ENCODE measurements at regions not wholly inside any gene's neighbourhood (a gene's known extent, or its start where the extent isn't known, plus 50 kb on each side); places are given as distances from the start of the nearest gene placed in this dataset.

DNA sequence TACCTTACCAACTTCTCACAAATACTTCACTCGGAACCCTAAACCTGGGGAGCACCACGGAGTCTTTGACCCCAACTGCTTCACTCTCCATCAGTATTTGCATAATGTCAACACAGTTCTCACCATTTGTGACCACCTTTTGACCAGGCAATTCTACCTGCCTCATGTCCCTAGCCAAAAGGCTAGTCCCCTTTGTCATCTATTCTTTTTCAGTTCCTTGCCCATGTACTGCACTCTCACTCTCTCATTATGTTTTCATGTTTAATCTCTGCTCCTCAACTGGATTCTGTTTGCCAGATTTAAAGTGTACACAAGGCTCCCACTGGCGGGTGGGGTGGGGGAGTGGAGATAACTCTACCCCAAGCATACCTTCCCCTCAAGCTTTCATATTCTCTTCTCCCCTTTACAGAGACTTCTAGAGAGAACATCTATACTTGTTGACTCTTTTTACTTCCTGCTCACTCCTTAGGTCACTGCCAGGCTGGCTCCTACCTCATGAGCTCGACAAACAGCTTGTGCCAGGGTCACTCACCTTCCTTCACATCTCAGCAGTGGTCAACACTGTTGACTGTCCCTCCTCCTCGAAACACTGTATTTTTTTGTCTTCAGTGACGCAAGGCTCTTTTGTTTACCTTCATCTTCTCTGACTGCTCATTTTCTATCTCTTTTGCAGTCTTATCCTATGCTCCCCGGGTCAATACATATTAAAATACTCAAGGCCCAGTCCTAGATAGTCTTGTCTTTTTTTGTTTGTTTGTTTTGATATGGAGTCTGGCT is 88.7 kb upstream of the MAP4K3 start:
- Histone ChIP-seq H3K4me1 (ENCODE audit: low read length) (no peaks in the 10 kb centered on the region), H3K4me2 (ENCODE audit: low read depth, low read length) (no peak overlapping the region), H3K27me3 (replicated peaks; ENCODE audit: insufficient read depth, low read length) (no peaks in the 10 kb centered on the region)

DNA sequence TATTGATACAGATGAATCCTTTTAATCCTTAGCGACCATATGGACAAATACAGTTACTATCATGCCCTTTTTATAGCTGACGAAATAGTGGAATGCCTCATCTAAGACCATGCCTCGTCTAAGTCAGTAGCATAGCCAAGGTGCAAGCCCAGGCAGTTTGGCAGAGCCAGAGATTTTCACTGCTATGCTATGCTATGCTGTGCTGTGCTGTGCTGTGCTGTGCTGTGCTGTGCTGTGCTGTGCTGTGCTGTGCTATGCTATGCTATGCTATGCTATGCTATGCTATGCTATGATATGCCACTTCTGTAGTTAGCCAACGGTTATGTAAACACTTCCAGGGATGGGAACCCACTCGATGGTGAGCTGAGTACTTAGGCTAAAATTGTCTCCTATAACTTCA is 91.6 kb upstream of the MAP4K3 start:
- H3K9ac ChIP-seq (ENCODE audit: low read length): no peak overlapping the region
- H3K9me2 ChIP-seq (replicated peaks; ENCODE audit: insufficient read depth, low read length): no peaks in the 10 kb centered on the region
- H3K27ac ChIP-seq (ENCODE audit: low read length): no peak overlapping the region
- DNase-seq: no peak
- no peaks in the 10 kb centered on the region for H3K4me1 ChIP-seq (ENCODE audit: low read length)
- H3F3A ChIP-seq (ENCODE audit: insufficient read depth, low read length): no peaks in the 10 kb centered on the region
- no peaks in the 10 kb centered on the region for H3K79me2 ChIP-seq (ENCODE audit: low read length)
- H2AFZ ChIP-seq (ENCODE audit: low read length): no peak overlapping the region
- no peaks in the 10 kb centered on the region for H4K20me1 ChIP-seq (ENCODE audit: insufficient read depth, low read length)
- H3K4me2 ChIP-seq (ENCODE audit: low read depth, low read length): no peak overlapping the region
- no peak overlapping the region for H3K4me3 ChIP-seq (ENCODE audit: low read length)
- no peak for TF ChIP-seq EZH2phosphoT487 (IDR thresholded peaks at IDR 0.05; ENCODE audit: low read length)
- TF ChIP-seq EZH2 (optimal IDR thresholded peaks at IDR 0.05; ENCODE audit: low read depth, low read length): no peak
- TF ChIP-seq CTCF (IDR thresholded peaks at IDR 0.05; ENCODE audit: low read length): no peak
- no peaks in the 10 kb centered on the region for H3K27me3 ChIP-seq (replicated peaks; ENCODE audit: insufficient read depth, low read length)
- H3K9me3 ChIP-seq (replicated peaks; ENCODE audit: insufficient read depth, low read length): no peaks in the 10 kb centered on the region
- H3K36me3 ChIP-seq (replicated peaks; ENCODE audit: insufficient read depth, low read length): no peaks in the 10 kb centered on the region

More for the DNA sequence above, 88.7 kb upstream of the MAP4K3 start:
- Histone ChIP-seq H3K79me2 (ENCODE audit: low read length) (no peaks in the 10 kb centered on the region), H3K9me2 (replicated peaks; ENCODE audit: insufficient read depth, low read length) (no peaks in the 10 kb centered on the region), H2AFZ (ENCODE audit: low read length) (no peak overlapping the region), H3K9me3 (replicated peaks; ENCODE audit: insufficient read depth, low read length) (no peaks in the 10 kb centered on the region), H3K9ac (ENCODE audit: low read length) (no peak overlapping the region), H3K27ac (ENCODE audit: low read length) (no peak overlapping the region), H3K4me3 (ENCODE audit: low read length) (no peak overlapping the region), H3K36me3 (replicated peaks; ENCODE audit: insufficient read depth, low read length) (no peaks in the 10 kb centered on the region), H3F3A (ENCODE audit: insufficient read depth, low read length) (no peaks in the 10 kb centered on the region), H4K20me1 (ENCODE audit: insufficient read depth, low read length) (no peaks in the 10 kb centered on the region)
- no peak for TF ChIP-seq EZH2phosphoT487 (IDR thresholded peaks at IDR 0.05; ENCODE audit: low read length)
- TF ChIP-seq CTCF (IDR thresholded peaks at IDR 0.05; ENCODE audit: low read length): no peak
- TF ChIP-seq EZH2 (optimal IDR thresholded peaks at IDR 0.05; ENCODE audit: low read depth, low read length): no peak
- no peak for DNase-seq

DNA sequence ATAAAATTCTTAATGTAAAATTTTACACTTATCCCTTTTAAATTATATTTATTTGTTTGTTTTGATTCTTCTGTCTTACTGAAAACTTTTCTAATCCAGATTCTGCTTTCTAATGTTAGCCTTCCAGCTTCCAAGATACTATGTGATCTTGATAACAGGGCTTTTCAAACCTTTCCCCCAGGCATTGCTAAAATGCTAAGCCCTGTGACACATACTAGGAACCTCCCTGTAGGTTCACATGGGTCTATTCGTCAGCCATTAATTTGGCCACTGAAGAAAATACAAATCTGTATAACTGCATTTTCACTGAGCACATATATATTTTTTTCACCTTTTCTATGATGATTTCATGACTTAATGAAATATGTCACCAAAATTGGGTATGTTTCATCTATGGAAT is 92.8 kb upstream of the MAP4K3 start:
- Histone ChIP-seq H3F3A (ENCODE audit: insufficient read depth, low read length) (no peaks in the 10 kb centered on the region), H2AFZ (ENCODE audit: low read length) (no peak overlapping the region), H3K79me2 (ENCODE audit: low read length) (no peaks in the 10 kb centered on the region), H3K9me2 (replicated peaks; ENCODE audit: insufficient read depth, low read length) (no peaks in the 10 kb centered on the region), H3K4me2 (ENCODE audit: low read depth, low read length) (no peak overlapping the region), H3K9me3 (replicated peaks; ENCODE audit: insufficient read depth, low read length) (no peaks in the 10 kb centered on the region), H4K20me1 (ENCODE audit: insufficient read depth, low read length) (no peaks in the 10 kb centered on the region), H3K4me3 (ENCODE audit: low read length) (no peak overlapping the region), H3K27me3 (replicated peaks; ENCODE audit: insufficient read depth, low read length) (no peaks in the 10 kb centered on the region), H3K9ac (ENCODE audit: low read length) (no peak overlapping the region), H3K27ac (ENCODE audit: low read length) (no peak overlapping the region), H3K4me1 (ENCODE audit: low read length) (no peaks in the 10 kb centered on the region), H3K36me3 (replicated peaks; ENCODE audit: insufficient read depth, low read length) (no peaks in the 10 kb centered on the region)
- TF ChIP-seq EZH2 (optimal IDR thresholded peaks at IDR 0.05; ENCODE audit: low read depth, low read length): no peak
- no peak for TF ChIP-seq CTCF (IDR thresholded peaks at IDR 0.05; ENCODE audit: low read length)
- no peak for TF ChIP-seq EZH2phosphoT487 (IDR thresholded peaks at IDR 0.05; ENCODE audit: low read length)
- no peak for DNase-seq
